ENCODE measurements at regions not wholly inside any gene's neighbourhood (a gene's known extent, or its start where the extent isn't known, plus 50 kb on each side); places are given as distances from the start of the nearest gene placed in this dataset.

DNA sequence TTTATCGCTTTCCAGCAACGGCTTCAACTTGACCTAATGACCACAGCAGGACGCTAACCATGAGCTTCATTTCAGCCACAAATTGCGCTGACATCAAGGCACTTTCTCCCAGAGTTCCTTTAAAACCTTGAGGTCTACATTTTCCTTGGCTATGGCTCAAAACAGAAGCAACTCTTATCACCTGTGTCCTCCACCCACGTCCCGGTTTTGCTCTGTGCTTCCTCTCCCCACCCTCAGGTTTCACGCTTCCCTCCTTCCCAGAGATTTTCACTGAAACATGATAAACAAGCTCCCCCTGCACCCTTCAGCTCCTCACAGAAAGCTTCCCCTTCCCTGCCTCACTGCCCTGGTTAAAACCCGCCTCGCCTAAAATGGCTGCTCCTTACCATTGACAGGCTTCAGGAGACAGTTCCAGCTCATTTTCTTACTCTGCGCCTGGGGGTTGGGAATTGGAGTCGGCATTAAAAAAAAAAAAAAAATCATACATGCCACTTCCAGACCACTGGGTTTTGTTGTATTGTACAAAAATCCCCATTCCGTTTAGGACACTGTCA, 229.5 kb downstream of the UBE3D start:
- DNase-seq = no peak

DNA sequence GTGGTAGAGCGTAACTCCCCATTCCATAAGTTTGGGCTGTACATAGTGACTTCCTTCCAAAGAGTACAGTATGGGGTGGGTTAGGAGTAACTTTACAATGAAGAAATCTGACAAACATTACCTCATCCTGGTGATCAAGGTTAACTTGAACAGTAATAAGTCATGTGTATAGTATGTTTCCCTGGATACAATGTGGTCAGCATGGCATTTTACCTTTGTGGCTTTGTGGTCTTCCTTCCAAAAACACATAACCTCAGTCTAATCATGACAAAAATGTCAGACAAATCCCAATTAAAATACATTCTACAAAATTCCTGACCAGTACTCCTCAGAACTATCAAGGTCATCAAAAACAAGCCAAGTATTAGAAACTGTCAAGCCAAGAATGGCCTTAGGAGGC, 225.1 kb downstream of the UBE3D start:
- DNase-seq = no peak

DNA sequence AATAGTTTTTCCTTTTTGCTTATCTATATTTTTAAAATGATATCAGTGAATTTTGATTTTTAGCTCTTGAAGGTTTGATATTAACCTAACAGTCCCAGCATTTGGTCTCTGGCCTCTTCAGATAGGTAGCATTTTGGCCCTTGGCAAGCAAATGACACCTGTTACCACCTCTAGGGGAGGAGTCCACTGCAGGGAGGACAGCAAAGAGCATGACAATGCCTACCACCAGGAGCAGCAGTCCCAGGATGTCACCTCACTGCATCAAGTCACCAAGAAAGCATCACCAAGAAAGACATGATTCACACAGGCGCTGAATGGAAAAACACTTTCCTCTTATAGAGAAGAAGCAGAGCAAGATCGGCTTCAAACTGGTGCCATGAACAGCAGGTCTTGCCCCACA, 224.3 kb downstream of the UBE3D start:
- DNase-seq = no peak
